DND-41 (cell line): ENCODE measurements at regions not wholly inside any gene's neighbourhood (a gene's known extent, or its start where the extent isn't known, plus 50 kb on each side); places are given as distances from the start of the nearest gene placed in this dataset.

Experiments
- ATAC-seq: fragments of 200-7000 bp; cut with Tn5 transposase; 3 replicates; pipeline ENCODE4 v1.9.1; 2021; ENCODE audit warnings: low read depth; ENCODE audit not compliant: insufficient read depth
- DNase-seq: peaks from one replicate; pipeline ENCODE4 v3.0.0-alpha.2; 2020
- H2AFZ ChIP-seq: 2 replicates; pipeline ENCODE4 v1.6.0; 2012; ENCODE audit warnings: low read depth, low read length
- H3K27ac ChIP-seq: 2 replicates; pipeline ENCODE4 v1.5.1; 2012; ENCODE audit warnings: low read length, inconsistent platforms
- H3K27me3 ChIP-seq: fragments of 200-600 bp; sonication (generic); 2 replicates; pipeline ENCODE4 v1.6.0; 2012; ENCODE audit warnings: low read length, mild to moderate bottlenecking, inconsistent platforms; ENCODE audit not compliant: insufficient read depth, poor library complexity
- H3K36me3 ChIP-seq: 2 replicates; pipeline ENCODE4 v1.5.1; 2012; ENCODE audit warnings: low read length, inconsistent platforms; ENCODE audit not compliant: insufficient read depth
- H3K4me1 ChIP-seq: 2 replicates; pipeline ENCODE4 v1.5.1; 2012; ENCODE audit warnings: mild to moderate bottlenecking, low read length; ENCODE audit not compliant: insufficient read depth
- H3K4me2 ChIP-seq: 2 replicates; pipeline ENCODE4 v1.6.0; 2012; ENCODE audit warnings: mild to moderate bottlenecking, moderate library complexity, low read length, inconsistent platforms; ENCODE audit not compliant: insufficient read depth
- H3K4me3 ChIP-seq, 2 experiments: fragments of 200-600 bp in 1 of 2; shearing (Covaris generic) in 1 of 2; 2 replicates each; pipeline ENCODE4 v1.5.1; 2012 to 2016; ENCODE audit warnings: inconsistent platforms in 2 of 2, low read length in 2 of 2, mild to moderate bottlenecking in 2 of 2, low read depth in 1 of 2, moderate library complexity in 1 of 2
- H3K79me2 ChIP-seq: 2 replicates; pipeline ENCODE4 v1.6.0; 2012; ENCODE audit warnings: low read length, inconsistent platforms; ENCODE audit not compliant: insufficient read depth
- H3K9ac ChIP-seq: 2 replicates; pipeline ENCODE4 v1.6.0; 2012; ENCODE audit warnings: low read depth, mild to moderate bottlenecking, inconsistent platforms, low read length, moderate library complexity
- H3K9me3 ChIP-seq: 2 replicates; pipeline ENCODE4 v1.5.1; 2012; ENCODE audit warnings: low read length, moderate library complexity, mild to moderate bottlenecking, inconsistent platforms; ENCODE audit not compliant: insufficient read depth, severe bottlenecking
- H4K20me1 ChIP-seq: 2 replicates; pipeline ENCODE4 v1.6.0; 2012; ENCODE audit warnings: low read length; ENCODE audit not compliant: insufficient read depth
- CTCF ChIP-seq: IDR thresholded peaks from 2 replicates; pipeline ENCODE4 v1.5.1; 2012; ENCODE audit warnings: borderline replicate concordance, low read length, moderate library complexity, mild to moderate bottlenecking; ENCODE audit not compliant: poor library complexity, severe bottlenecking; ENCODE audit errors: extremely low read depth
- EZH2 ChIP-seq: IDR thresholded peaks from 3 replicates; pipeline ENCODE4 v1.6.1; 2012; ENCODE audit warnings: borderline replicate concordance, low read depth, mild to moderate bottlenecking, moderate library complexity, low read length, inconsistent platforms; ENCODE audit not compliant: severe bottlenecking

- DNase-seq = no peak
- H3K27me3 ChIP-seq = no peaks in the 10 kb centered on the region
- H3K4me1 ChIP-seq = no peaks in the 10 kb centered on the region
- no peak overlapping the region for H3K27ac ChIP-seq
- no peak for ATAC-seq
- no peaks in the 10 kb centered on the region for H4K20me1 ChIP-seq
- H3K4me3 ChIP-seq = no peak overlapping the region
- no peaks in the 10 kb centered on the region for H3K79me2 ChIP-seq
- H2AFZ ChIP-seq = no peak overlapping the region
- no peaks in the 10 kb centered on the region for H3K9me3 ChIP-seq
- H3K9ac ChIP-seq = no peak overlapping the region
- TF ChIP-seq CTCF (no peak), EZH2 (no peak)
- no peak overlapping the region for H3K4me2 ChIP-seq
- H3K36me3 ChIP-seq = no peaks in the 10 kb centered on the region
Observed at GRCh38 chr6:40955178-40955545, 83.9 kb downstream of the UNC5CL start.

GRCh38 chr6:40954446-40955177 is 84.4 kb downstream of the UNC5CL start:
- Histone ChIP-seq H2AFZ (no peak overlapping the region), H3K9me3 (no peaks in the 10 kb centered on the region), H3K79me2 (no peaks in the 10 kb centered on the region), H3K4me2 (no peak overlapping the region), H4K20me1 (no peaks in the 10 kb centered on the region), H3K27me3 (no peaks in the 10 kb centered on the region), H3K36me3 (no peaks in the 10 kb centered on the region), H3K4me1 (no peaks in the 10 kb centered on the region), H3K27ac (no peak overlapping the region), H3K4me3 (no peak overlapping the region), H3K9ac (no peak overlapping the region)
- TF ChIP-seq CTCF (no peak), EZH2 (no peak)
- DNase-seq (no peak), ATAC-seq (no peak)

- no peak overlapping the region for H2AFZ ChIP-seq
- no peak overlapping the region for H3K4me3 ChIP-seq
- H3K4me2 ChIP-seq = no peak overlapping the region
- no peaks in the 10 kb centered on the region for H4K20me1 ChIP-seq
- H3K36me3 ChIP-seq = no peaks in the 10 kb centered on the region
- no peaks in the 10 kb centered on the region for H3K9me3 ChIP-seq
- no peaks in the 10 kb centered on the region for H3K79me2 ChIP-seq
- H3K4me1 ChIP-seq = no peaks in the 10 kb centered on the region
- no peak for TF ChIP-seq EZH2
- H3K27ac ChIP-seq = no peak overlapping the region
- H3K9ac ChIP-seq = no peak overlapping the region
- ATAC-seq (no peak), DNase-seq (no peak)
- H3K27me3 ChIP-seq = no peaks in the 10 kb centered on the region
Observed at GRCh38 chr6:40953486-40953885, 85.5 kb downstream of the UNC5CL start.

- Histone ChIP-seq H3K36me3 (no peaks in the 10 kb centered on the region), H3K27ac (no peak overlapping the region), H3K9me3 (no peaks in the 10 kb centered on the region), H3K4me2 (no peak overlapping the region), H3K4me3 (no peak overlapping the region), H3K4me1 (no peaks in the 10 kb centered on the region), H3K27me3 (no peaks in the 10 kb centered on the region), H3K9ac (no peak overlapping the region), H3K79me2 (no peaks in the 10 kb centered on the region), H4K20me1 (no peaks in the 10 kb centered on the region), H2AFZ (no peak overlapping the region)
- DNase-seq (no peak), ATAC-seq (no peak)
- no peak for TF ChIP-seq EZH2
- no peak for TF ChIP-seq CTCF
Observed at GRCh38 chr6:40950986-40951698, 87.9 kb downstream of the UNC5CL start.
